GM12878 (cell line): ENCODE measurements at regions not wholly inside any gene's neighbourhood (a gene's known extent, or its start where the extent isn't known, plus 50 kb on each side); places are given as distances from the start of the nearest gene placed in this dataset.
A peak's percentile ranks its signal among the peaks of the same experiment; 100 is the strongest.

Experiments
- ATAC-seq: fragments of 200-7000 bp; cut with Tn5 transposase; 3 replicates; pipeline ENCODE4 v1.9.1; 2020; ENCODE audit warnings: mild to moderate bottlenecking, moderate library complexity
- BruUV-seq: library from RNA; stranded (reverse); fragments of 400-500 nt; replicated peaks from 2 replicates; lab custom pipeline; 2021; lab: Mats Ljungman, UMichigan
- CTCF ChIA-PET: fragments of 300-600 bp; sonication (Branson Sonifier 250); formaldehyde crosslinking; extraction: SDS; loops from one replicate; lab custom pipeline; 2021; ENCODE audit warnings: inconsistent platforms; lab: Yijun Ruan, JAX
- POLR2A ChIA-PET: fragments of 350-600 bp; formaldehyde crosslinking; extraction: SDS; loops from one replicate; lab custom pipeline; 2021; ENCODE audit warnings: inconsistent platforms; lab: Charles Lee
- RAD21 ChIA-PET: fragments of 300-600 bp; sonication (Branson Sonifier 250); formaldehyde crosslinking; loops from one replicate; lab custom pipeline; 2023; ENCODE audit warnings: antibody characterized with exemption; ENCODE audit not compliant: unreplicated experiment; lab: Charles Lee
- SMC1A ChIA-PET: fragments of 300-600 bp; sonication (Branson Sonifier 250); formaldehyde crosslinking; loops from one replicate; lab custom pipeline; 2023; ENCODE audit not compliant: unreplicated experiment, uncharacterized antibody; lab: Charles Lee
- DNase-seq: peaks from one replicate; pipeline ENCODE4 v3.0.0-alpha.2; 2011; ENCODE audit warnings: low read depth, low spot score
- FAIRE-seq: peaks from 3 replicates; lab custom pipeline; 2011; peaks lifted over from hg19 to GRCh38; lab: Jason Lieb, UNC
- H2AFZ ChIP-seq: 2 replicates; pipeline ENCODE4 v1.6.0; 2011; ENCODE audit warnings: low read depth, low read length, control low read depth; ENCODE audit not compliant: control insufficient read depth
- H3K27ac ChIP-seq: 2 replicates; pipeline ENCODE4 v1.5.1; 2011; ENCODE audit warnings: control low read depth; ENCODE audit not compliant: control insufficient read depth, insufficient read depth
- H3K27me3 ChIP-seq, 2 experiments: replicated peaks in 1 of 2; 2 replicates each; pipeline versions ENCODE4 v1.6.0 to v1.6.1; 2011; ENCODE audit warnings: low read length in 1 of 2; ENCODE audit not compliant: control insufficient read depth in 2 of 2, insufficient read depth in 2 of 2
- H3K36me3 ChIP-seq, 2 experiments: 2 replicates each; pipeline ENCODE4 v1.5.1; 2011; ENCODE audit warnings: low read length in 1 of 2; ENCODE audit not compliant: control insufficient read depth in 2 of 2, insufficient read depth in 2 of 2
- H3K4me1 ChIP-seq: 2 replicates; pipeline ENCODE4 v1.6.1; 2011; ENCODE audit warnings: mild to moderate bottlenecking, low read length, moderate library complexity, mixed read lengths; ENCODE audit not compliant: control insufficient read depth, insufficient read depth
- H3K4me2 ChIP-seq: 2 replicates; pipeline ENCODE4 v1.6.0; 2011; ENCODE audit warnings: control low read depth; ENCODE audit not compliant: control insufficient read depth, insufficient read depth
- H3K4me3 ChIP-seq: fragments of 200-600 bp; sonication (generic); 2 replicates; pipeline ENCODE4 v1.5.1; 2016
- H3K79me2 ChIP-seq: 2 replicates; pipeline ENCODE4 v1.6.0; 2011; ENCODE audit warnings: low read length; ENCODE audit not compliant: control insufficient read depth, insufficient read depth
- H3K9ac ChIP-seq: 2 replicates; pipeline ENCODE4 v1.8.0; 2011; ENCODE audit warnings: low read length, control low read depth, mixed read lengths; ENCODE audit not compliant: control insufficient read depth, insufficient read depth
- H3K9me3 ChIP-seq: replicated peaks from 3 replicates; pipeline ENCODE4 v1.5.1; 2011; ENCODE audit warnings: mild to moderate bottlenecking, low read length; ENCODE audit not compliant: control insufficient read depth, insufficient read depth
- H4K20me1 ChIP-seq: 2 replicates; pipeline ENCODE4 v1.6.0; 2011; ENCODE audit not compliant: control insufficient read depth, insufficient read depth
- HCFC1 ChIP-seq: fragments of 150-350 bp; IDR thresholded peaks from 2 replicates; pipeline ENCODE4 v1.6.1; 2014; ENCODE audit warnings: low read length
- KAT2A ChIP-seq: conservative IDR thresholded peaks from 2 replicates; pipeline ENCODE4 v1.6.1; 2011; ENCODE audit warnings: low read depth, low read length; ENCODE audit not compliant: control insufficient read depth
- KLF5 ChIP-seq: fragments of 450-650 bp; IDR thresholded peaks from 2 replicates; pipeline ENCODE4 v1.6.1; 2014; ENCODE audit warnings: mild to moderate bottlenecking; ENCODE audit not compliant: partially characterized antibody
- MLLT1 ChIP-seq: fragments of 450-650 bp; IDR thresholded peaks from 2 replicates; pipeline ENCODE4 v1.6.1; 2016; ENCODE audit warnings: mild to moderate bottlenecking
- MTA2 ChIP-seq: fragments of 450-650 bp; IDR thresholded peaks from 2 replicates; pipeline ENCODE4 v1.6.1; 2016; ENCODE audit warnings: low read depth, mild to moderate bottlenecking, moderate library complexity
- NR2F1 ChIP-seq: fragments of 450-650 bp; conservative IDR thresholded peaks from 2 replicates; pipeline ENCODE4 v1.6.1; 2017; ENCODE audit warnings: mild to moderate bottlenecking
- RBBP5 ChIP-seq: fragments of 200-600 bp; sonication (generic); conservative IDR thresholded peaks from 2 replicates; pipeline ENCODE4 v1.6.1; 2016
- SPI1 ChIP-seq: IDR thresholded peaks from 2 replicates; pipeline ENCODE4 v1.6.1; 2011; ENCODE audit warnings: low read depth, mild to moderate bottlenecking, low read length, moderate library complexity, borderline replicate concordance; ENCODE audit not compliant: insufficient read depth
- YBX1 ChIP-seq: fragments of 450-650 bp; IDR thresholded peaks from 2 replicates; pipeline ENCODE4 v1.6.1; 2016; ENCODE audit warnings: antibody characterized with exemption
- ZBED1 ChIP-seq: IDR thresholded peaks from 2 replicates; pipeline ENCODE4 v1.6.1; 2016; ENCODE audit warnings: borderline replicate concordance
- ZNF592 ChIP-seq: fragments of 450-650 bp; IDR thresholded peaks from 2 replicates; pipeline ENCODE4 v1.6.1; 2017; ENCODE audit warnings: mild to moderate bottlenecking, moderate library complexity
- WGBS: methylation state at CpG from one replicate; pipeline ENCODE4 v1.1.6; 2016; ENCODE audit warnings: low lambda C conversion rate; ENCODE audit not compliant: insufficient replicate concordance, insufficient coverage; ENCODE audit errors: missing lambda C conversion rate; 5-methylcytosine and 5-hydroxymethylcytosine counted together
- in situ Hi-C: fragments of 300-500 bp; cut with MboI; formaldehyde crosslinking; loops from 9 replicates; pipeline ENCODE4 v1.14.3; 2018; ENCODE audit warnings: mixed read lengths
- intact Hi-C: fragments of 100-400 bp; cut with micrococcal nuclease; formaldehyde crosslinking; loops from one replicate; pipeline ENCODE4 v1.14.2; 2022; ENCODE audit not compliant: unreplicated experiment
- TF ChIP-seq, protein P1 (sequence below): IDR thresholded peaks from 2 replicates; pipeline ENCODE4 v1.6.1; 2011; ENCODE audit warnings: low read depth, mild to moderate bottlenecking, low read length, moderate library complexity, borderline replicate concordance; ENCODE audit errors: extremely low read depth
- TF ChIP-seq, protein P2 (sequence below): IDR thresholded peaks from 2 replicates; pipeline ENCODE4 v1.6.1; 2011; ENCODE audit warnings: borderline replicate concordance, low read depth, mild to moderate bottlenecking, moderate library complexity, low read length; ENCODE audit not compliant: insufficient read depth, poor library complexity, severe bottlenecking

DNA sequence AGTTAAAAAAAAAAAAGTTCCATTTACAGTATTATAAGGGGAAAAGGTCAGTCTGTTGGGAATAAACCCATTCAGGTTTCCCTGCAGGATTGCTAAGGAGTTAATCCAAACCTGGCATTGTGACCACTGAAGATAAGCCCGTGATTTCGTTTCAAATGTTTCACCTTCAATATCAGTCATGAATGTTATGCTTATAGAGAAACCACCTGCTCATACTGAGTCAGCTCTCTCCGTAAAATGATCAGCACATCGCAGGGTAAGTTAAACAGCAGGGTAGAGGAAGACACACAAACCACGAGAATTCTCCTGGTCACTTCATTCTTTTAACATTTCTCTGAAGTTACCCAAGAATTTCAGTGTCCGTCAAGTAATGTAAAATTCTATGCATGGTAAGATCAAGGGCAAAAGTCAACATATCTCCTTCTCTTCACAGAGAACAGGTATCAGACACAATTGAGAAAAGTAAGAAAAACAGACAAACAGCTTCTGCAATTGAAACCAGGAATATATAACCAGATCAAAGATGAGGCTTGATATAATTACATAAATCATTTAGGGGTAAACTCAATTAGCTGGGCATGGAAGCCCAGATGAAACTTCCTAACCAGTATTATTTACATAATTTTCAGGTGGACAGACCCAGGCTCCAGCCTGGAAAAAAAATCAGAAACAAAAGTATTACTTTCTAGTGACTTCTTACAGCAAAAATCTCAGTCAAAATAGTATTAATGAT, 67.6 kb upstream of the ARHGEF3 start:
- Histone ChIP-seq H3K27me3 (no peaks in the 10 kb centered on the region), H3K79me2 (no peaks in the 10 kb centered on the region), H2AFZ (no peak overlapping the region), H3K27ac (no peak overlapping the region), H3K36me3 (no peaks in the 10 kb centered on the region), H3K9me3 (no peaks in the 10 kb centered on the region), H3K4me3 (no peak overlapping the region), H4K20me1 (no peaks in the 10 kb centered on the region), H3K4me2 (no peak overlapping the region), H3K4me1 (peaks cover 2% of the 10 kb centered on the region; the same call in 1 of the 2 replicates), H3K9ac (no peak overlapping the region)
- BruUV-seq = no TSS peak
- peak; percentile 60; the same call in 2 of the 3 replicates for ATAC-seq
- FAIRE-seq = no peak
- in situ Hi-C loops (no loop called here), intact Hi-C loops (no loop called here)
- CTCF ChIA-PET = interaction anchor here (1.2 to 1.8 kb wide), 2 partner anchors 9 to 119 kb away, joined by 3 to 9 read pairs; no protein-coding TSS in a partner anchor
- SMC1A ChIA-PET = interaction anchor here (0.9 to 1.6 kb wide), 4 partner anchors 9 to 175 kb away, joined by 3 read pairs; no protein-coding TSS in a partner anchor
- RAD21 ChIA-PET = interaction anchor here (0.9 to 1.8 kb wide), 3 partner anchors 19 to 90 kb away, joined by 3 to 4 read pairs (median 3); no protein-coding TSS in a partner anchor
- POLR2A ChIA-PET = interaction anchor here (0.6 to 1.1 kb wide), 2 partner anchors 28 to 47 kb away, joined by 3 read pairs; no protein-coding TSS in a partner anchor
- WGBS = 3% methylated on average over 6 of the region's 6 CpGs
- no peak for DNase-seq
- TF ChIP-seq MTA2 = no peak
- TF ChIP-seq, protein P1, sequence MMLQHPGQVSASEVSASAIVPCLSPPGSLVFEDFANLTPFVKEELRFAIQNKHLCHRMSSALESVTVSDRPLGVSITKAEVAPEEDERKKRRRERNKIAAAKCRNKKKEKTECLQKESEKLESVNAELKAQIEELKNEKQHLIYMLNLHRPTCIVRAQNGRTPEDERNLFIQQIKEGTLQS = no peak
- no peak for TF ChIP-seq KAT2A
- no peak for TF ChIP-seq MLLT1
- TF ChIP-seq ZBED1 = no peak
- TF ChIP-seq NR2F1 = no peak
- TF ChIP-seq, protein P2, sequence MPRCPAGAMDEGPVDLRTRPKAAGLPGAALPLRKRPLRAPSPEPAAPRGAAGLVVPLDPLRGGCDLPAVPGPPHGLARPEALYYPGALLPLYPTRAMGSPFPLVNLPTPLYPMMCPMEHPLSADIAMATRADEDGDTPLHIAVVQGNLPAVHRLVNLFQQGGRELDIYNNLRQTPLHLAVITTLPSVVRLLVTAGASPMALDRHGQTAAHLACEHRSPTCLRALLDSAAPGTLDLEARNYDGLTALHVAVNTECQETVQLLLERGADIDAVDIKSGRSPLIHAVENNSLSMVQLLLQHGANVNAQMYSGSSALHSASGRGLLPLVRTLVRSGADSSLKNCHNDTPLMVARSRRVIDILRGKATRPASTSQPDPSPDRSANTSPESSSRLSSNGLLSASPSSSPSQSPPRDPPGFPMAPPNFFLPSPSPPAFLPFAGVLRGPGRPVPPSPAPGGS = no peak
- no peak for TF ChIP-seq HCFC1
- no peak for TF ChIP-seq YBX1
- TF ChIP-seq ZNF592 = no peak
- no peak for TF ChIP-seq KLF5
- TF ChIP-seq RBBP5 = no peak
- no peak for TF ChIP-seq SPI1
